OCI-M1 (cell line): ENCODE measurements at regions not wholly inside any gene's neighbourhood (a gene's known extent, or its start where the extent isn't known, plus 50 kb on each side); places are given as distances from the start of the nearest gene placed in this dataset.

ENCODE experiments used
- DNase-seq: peaks from one replicate; lab custom pipeline; 2025; lab: John Stamatoyannopoulos, UW

DNA sequence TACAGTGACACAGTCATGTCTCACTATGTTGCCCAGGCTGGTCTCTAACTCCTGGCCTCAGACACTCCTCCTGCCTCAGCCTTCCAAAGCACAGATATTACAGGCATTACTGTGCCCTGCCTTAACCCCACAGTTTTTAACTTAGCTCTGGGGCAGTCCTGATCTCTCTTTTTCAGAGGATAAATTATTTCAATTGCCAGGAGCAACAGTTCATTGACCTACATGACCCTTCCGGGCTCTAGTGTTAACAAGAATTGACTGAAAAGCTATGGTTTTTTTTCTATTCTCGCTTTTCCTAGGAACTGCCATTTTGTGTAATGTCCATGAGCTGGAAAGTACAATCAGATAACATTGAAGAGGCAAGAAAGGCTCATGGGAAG, 92.8 kb downstream of the HNRNPLL start:
- no peak for DNase-seq

DNA sequence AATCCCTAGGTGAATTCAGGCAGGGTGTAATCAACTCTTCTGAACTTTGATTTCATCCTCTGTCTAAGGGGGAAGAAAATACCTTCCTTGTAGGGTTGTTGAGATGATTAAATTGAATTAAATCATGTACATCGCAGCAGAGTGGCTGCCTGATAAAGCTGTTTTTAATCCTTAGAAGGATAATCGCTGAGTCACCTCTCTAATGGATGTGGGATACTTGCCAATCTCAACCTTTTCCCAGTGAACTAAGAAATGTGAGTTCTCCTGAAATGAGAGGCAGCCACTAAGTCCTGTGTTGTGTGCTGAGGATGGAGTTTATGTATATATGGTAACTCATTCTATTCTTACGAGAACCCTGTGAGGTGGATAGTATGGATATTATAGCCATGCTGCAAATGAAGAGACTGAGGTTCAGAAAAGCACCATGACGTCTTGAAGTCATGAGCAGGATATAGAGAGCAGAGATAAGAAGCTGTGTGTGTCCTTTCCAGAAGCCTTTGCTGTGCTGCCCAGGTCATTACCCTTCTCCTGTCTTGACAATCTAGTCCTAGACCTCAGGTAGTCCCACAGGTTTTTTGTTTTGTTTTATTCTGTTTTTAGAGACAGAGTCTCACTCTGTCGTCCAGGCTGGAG, 93.3 kb downstream of the HNRNPLL start:
- DNase-seq, result peak; percentile 38

DNA sequence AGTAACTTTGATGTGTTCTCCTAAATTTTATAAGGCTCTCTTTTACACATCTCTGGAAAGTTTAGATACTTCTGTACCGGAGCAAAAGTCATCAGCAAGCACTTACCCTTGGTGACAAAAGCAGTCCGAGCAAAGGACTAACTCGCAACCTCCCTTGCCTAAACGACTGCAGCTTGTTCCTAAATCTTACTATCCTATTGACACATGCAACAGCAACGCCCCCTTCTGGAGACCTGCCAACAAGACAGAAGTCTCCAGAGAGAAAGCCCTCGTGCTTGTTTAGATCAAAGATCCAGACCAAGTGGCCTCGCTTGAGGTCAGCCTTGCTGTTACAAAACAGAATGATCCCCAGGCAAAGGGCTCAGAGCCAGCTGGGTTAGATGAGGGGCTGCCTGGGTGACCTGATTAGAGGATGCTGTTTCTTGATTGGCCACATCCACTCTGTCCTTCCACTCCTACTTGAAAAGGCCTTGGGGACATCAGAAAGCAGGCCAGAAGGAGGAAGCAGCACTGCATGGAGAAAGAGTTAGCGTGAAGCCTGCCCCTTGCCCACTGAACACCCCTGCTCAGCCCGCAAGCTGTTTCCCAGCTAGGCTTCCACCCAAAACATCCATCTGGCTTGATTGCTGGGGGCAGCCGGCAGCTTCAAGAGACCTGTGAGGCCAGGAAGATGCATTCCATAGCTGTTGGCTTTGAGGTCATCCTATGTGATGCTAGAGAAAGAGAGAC, 94.3 kb downstream of the HNRNPLL start:
- peak; percentile 97 for DNase-seq

DNA sequence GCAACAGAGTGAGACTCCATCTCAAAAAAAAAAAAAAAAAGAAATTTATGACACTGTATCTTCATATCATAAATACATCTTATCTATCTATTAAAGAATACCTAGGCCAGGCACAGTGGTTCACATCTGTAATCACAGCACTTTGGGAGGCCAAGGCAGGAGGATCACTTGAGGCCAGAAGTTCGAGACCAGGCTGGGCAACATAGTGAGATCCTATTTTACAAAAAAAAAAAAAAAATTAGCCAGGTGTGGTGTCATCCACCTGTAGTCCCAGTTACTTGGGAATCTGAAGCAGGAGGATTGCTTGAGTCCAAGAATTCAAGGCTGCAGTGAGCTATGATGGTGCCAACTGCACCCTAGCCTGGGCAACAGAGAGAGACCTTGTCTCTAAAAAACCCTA, 95.0 kb downstream of the HNRNPLL start:
- DNase-seq, result no peak

DNA sequence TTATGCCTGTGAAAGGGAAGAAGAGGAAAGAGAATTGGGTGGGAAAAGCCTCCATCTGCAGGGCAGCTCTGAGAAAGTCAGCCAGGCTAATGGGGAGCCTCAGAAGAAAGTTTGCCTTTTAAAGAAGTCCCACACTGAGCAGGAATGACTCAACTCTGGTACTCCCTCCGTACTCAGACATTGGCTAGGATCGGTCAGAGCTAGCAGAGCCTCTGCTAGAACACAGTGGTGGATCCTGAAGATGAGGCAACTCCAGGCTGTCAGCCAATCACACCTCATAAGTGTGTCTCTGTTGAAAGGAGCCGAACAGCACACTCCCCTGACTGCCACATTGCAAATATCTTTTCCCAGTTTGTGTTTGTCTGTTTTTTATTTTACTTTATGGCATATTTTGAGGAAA, 96.9 kb downstream of the HNRNPLL start:
- no peak for DNase-seq

DNA sequence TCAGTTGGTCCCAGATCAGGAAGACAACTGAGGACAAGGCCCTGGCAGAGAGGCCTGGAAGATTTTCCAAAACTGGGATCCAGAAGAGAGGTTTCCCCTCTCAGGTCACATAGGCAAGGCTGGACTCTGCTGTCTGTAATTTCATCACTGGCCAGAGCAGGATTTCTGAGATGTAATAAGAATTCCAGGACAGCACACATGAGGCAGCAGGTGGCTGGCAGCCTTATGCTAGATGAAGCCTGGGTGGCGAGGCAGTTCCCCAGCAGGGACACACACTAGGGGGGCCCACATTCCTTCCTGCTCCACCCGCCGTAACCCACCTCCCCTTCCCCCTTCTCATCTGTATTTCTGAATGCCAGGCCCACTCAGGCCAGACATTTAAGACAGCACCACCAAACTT, 98.6 kb downstream of the HNRNPLL start:
- DNase-seq, result no peak

DNA sequence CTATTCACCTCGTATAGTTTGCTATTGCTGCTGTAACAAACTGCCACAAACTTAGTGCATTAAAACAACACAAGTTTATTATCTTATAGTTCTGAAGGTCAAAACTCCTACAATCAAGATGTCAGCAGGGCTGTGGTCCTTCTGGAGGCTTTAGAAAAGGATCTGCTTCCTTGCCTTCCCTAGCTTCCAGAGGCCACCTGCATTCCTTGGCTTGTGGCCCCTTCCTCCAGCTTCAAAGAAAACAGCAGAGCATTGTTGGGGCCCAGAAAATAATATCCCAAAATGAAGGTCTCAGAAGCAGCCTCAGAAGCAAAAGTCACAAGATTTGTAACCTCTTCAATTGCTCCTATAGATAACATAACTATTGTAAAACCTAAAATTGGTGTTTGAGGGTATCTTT, 100.6 kb downstream of the HNRNPLL start:
- no peak for DNase-seq

DNA sequence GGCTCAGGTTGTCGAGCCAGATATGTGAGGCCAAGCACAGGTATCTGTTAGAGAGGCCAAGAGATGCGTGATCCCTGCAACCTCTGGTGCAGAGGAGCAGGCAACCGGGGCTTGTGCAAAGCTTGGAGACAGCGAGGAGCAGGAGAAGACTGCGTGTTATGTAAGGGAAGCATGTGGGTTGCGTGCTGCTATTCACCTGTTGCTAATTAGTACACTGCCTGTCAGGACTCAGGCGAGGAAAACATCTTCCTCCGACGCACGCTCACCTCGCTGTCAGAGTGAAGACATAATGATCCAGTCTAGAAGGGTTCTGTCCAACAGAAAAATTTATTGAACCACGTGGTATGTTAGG, 102.5 kb downstream of the HNRNPLL start:
- no peak for DNase-seq

DNA sequence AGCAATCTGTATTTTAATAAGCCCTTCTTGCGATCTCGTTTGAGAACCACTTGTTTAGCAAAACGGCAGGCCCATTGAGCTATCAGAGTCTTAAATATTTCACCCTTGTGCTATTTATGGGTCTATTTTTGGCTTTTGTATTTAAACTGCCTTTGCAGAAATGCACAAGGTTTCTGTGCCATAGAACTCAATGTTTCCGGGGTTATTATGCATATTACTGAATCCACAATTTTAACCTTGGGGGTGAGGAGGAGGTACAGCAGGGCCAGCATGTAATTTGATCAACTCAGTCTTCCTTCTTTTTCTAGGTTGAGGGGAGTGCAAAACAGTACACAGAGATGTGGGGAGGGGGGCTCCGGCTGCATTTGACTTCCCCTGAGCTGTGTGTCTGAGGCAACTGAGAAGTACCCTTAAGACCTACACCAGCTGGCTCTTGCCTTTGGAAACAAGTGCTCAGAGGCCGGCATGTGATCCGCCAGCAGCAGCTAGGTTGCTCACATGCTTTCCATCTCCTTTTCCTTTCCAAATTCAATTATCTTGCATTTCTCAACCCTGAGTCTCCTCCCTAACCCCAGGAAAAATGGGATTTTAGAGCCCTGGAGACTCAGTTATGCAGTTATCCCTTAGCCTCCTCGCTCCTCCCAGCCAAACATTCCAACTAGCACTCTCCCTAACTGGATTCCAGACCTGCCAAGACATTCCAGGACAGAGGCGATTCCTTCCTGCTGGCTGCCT, 103.0 kb downstream of the HNRNPLL start:
- DNase-seq, result no peak

DNA sequence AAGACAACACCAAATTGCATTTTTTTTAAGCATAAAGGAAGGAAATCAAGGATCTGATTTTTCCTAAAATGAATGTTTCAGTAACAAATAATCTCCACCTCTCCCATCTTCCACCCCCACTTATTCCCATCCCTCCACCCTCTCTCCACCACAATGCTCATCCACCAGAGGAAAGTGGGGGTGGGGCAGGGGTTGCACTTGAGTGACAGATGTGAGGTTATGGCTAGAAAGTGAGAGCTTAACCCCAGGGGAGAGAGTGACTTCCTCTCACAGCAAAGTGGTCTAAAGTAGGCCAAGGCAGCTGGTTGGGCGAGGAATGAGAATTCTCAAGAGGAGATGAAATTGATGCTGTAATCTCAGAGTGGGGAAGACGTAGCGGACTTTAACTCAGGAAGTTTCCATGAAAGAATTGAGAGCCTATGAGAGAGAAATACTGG, 104.7 kb downstream of the HNRNPLL start:
- no peak for DNase-seq

DNA sequence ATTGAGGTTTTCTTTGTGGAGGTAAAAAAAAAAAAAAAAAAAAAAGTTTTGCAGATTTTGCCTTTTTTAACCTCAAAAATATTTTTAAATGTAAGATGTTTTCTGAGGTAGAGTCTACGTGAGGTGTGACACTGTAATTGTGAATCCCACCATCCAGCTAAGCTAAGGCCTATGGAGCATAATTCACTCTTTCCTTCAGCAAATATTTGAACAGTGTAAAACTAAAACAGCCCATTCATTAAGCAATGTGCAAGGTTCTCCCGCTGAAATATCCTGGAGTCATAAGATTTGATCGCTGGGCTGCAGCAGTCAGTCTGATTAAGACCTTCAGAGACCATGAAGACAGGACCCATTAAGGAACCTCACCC, 105.1 kb downstream of the HNRNPLL start:
- DNase-seq, result no peak

DNA sequence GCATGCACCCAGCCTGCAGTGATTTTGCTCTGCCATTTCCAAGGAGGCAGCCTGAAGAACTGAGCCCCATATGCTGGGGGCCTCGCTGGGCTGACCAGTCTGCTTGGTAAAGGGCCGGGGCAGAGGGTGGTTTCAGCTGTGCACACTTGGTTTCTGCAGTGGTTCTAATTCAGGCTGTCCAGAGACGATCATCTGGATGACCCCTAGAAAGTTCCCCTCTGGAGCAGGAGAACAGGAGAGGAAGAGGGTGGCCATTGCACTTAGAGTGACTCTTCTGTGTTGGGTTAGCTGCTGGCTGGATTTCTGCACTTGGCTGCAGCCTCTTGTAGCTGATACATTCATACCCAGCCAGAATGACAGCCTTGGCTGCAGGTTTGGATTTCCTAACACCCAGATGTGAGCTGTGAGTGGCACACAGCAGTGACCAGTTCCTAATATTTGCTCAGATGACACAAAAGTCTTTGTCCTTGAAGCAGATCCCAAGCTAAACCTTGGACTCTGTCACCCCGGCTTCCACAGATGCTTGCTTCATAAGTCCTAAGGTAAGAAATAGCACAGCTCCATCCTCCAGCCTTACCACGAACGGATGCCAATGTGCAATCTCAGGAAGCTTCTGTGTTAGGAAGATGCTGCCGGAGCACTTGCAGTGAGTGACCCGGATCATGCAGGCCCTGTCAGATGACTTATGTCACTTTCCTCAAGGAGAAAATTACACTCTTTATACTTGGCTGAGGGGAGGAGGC, 105.6 kb downstream of the HNRNPLL start:
- DNase-seq, result no peak

DNA sequence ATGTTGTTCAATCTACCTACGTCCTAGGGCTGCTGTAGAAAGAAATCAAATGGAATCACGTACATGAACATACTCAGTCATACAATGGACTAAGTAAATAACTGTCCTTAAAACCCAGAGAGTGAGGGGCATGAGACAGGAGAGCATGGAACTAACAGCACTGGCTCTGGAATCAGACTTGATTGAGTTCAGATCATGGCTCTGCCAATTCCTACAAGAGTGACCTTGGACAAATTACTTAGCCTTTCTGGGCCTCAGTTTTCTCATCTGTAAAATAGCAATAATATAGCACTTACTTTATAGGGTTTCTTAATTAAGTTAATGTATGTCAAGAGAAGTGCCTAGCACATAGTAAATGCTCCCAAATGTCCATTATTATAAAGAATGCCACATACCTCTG, 106.8 kb downstream of the HNRNPLL start:
- no peak for DNase-seq

DNA sequence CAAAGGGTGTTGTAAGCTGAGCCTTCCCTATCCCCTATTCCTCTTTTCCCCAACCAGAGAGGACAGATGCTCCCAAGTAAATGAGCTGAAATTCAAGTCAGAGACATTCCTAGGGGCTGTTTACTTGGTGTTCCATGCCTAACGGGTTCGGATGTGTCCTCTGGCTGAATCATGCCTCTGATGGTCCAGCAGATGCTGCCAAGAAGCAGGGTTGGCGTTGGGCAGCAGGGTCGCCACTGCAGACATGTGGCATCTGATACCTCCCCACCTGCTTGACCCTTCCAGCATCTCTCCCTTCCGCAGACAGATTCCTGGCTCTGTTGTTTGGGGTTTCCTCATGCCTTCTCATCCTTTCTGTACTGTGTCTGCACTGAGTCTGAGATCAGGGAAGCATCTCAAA, 108.3 kb downstream of the HNRNPLL start:
- DNase-seq, result no peak

DNA sequence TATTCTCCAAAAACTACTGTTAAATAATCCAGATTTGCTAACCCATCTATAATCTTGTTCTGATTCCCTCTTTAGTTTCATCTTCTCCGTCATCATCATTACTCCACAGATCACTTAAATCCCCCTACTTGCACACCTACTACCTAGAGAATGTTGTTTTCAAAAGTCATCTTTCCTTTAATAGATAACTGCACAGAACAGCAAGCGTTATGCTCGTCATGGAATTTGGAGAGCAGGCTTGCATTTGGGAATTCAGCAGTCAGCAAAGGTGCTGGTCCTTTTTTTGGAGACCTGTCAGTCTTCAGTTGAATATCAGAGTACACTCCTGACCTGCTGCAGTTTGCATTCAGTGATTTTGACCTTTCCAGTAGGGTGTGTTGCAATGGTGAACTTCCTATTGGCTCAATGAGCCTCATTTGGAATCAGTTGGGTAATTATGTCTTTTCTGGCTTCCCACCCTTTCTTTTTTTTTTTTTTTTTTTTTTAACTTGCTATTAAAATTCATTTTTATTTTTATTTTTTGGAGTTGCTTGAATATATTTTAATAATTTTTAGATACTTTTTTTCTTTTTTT, 110.6 kb downstream of the HNRNPLL start:
- DNase-seq, result no peak

DNA sequence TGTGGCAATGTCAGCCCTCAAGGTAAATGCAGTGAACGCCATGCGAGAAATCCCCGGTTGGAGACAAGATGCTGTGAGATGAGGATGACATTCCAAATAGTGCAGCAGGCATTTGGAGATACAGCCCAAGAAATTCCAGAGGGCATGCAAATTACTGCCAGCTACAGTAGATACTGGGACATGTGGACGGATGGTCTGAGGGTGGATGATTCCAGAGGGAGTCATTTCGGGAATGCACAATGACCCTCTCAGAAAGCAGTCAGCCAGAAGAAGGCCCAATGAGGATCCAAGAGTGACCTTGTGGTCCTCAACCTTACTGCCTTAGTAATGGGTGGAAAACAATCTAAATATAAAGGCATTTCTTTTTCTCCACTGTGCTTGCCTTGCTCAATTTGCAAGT, 111.3 kb downstream of the HNRNPLL start:
- DNase-seq, result no peak

DNA sequence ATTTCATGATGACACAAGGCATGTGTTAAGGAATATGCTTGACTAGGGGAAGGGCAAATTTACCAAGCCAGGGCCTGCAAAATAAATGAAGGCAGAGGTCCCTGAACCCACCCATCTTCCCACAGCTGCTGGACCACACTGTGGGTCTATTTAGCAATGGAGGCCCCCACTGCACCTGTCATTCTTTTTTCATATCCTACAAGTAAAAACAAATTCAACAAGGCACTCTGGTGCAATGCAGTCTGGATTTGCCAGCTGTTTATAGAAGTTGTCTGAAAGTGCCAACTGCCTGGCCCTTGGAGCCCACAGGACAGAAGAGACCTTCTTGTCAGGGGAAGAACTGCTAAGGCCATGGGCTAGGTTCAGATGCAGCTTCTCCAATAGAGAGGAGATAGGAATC, 112.8 kb upstream of the ATL2 start:
- no peak for DNase-seq

DNA sequence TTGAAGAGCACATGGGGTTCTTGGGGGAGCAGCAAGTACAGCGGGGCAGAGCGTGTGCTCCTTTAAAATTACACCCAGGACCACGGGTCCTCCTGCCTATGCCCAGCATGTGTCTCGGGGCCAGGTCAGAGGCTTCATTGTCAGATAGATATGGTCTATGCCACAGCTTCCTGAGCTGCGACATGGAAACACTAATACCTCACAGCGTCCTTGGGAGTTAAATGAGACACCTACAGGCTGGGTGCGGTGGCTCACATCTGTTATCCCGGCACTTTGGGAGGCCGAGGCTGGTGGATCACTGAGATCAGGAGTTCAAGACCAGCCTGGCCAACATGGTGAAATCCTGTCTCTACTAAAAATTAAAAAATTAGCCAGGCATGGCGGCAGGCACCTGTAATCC, 110.8 kb upstream of the ATL2 start:
- no peak for DNase-seq

DNA sequence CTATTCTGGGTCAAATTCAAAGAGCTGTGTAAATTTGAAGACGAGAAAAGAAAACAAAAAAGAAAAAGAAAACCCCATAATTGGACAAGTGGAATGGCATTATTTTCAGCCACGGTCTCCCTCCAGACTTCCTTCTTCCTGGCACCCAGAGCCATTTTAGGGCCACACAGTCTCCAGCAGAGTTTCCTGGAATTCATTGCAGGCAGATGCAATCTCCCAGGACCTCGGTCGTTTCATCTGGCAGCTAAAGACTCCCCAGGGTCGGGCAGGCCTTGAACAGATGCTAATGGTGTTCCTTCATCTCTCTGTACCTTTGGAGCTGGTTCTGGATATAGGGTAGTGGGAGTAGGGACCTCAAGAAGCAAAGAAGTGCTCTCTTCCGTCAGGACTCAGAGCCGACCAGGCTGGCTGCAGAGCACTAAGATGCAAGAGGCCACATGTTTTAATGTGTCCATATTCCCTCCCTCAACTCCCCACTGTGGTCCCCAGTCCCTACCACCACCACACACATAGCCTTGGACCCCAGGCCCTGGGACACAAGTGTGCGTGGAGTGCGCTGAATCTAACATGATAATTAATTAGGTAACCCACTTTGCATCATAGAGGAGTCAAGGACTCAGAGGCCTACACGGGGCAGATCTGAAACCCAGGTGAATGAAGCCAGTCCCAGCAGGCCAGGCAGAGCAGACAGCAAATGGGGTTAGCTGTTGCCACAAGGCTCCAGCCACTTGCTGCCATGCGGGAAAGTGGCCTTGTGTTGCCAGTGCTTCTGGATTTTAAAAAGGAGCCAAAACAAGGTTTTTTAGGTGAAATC, 109.3 kb upstream of the ATL2 start:
- no peak for DNase-seq

DNA sequence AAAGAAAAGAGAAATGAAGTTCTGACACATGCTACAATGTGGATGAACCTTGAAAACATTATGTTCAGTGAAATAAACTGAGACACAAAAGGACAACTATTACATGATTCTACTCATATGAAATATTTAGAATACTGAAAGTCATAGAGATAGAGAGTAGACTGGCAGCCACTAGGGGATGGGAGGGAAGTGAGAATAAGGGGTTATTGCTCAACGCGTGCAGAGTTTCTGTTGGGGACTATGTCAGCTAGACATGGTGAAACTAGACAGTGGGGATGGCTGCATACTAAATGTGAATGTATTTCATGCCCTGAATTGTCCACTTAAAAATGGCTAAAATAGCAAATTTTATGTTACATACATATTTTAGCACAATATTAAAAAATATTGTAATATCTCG, 108.7 kb upstream of the ATL2 start:
- DNase-seq, result no peak

DNA sequence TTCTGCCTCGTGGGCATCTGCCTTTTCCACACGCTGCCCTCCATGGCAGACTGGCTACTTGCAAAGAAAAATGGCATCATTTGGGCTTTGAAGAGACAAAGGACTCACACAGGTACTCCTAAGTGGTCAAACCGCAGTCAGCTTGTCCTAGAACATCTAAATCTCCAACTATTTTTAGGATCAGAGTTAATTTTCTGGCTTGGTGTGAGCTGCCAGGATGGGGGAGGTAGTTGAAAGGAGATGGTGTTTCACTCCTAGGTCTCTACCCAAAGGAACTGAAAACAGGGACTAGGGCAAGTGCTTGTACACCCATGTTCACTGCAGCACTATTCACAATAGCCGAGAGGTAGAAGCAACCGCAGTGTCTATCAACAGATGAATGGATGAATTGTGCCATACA, 107.9 kb upstream of the ATL2 start:
- no peak for DNase-seq
